Thyroid gland (tissue), 4 donors: ENCODE measurements at regions not wholly inside any gene's neighbourhood (a gene's known extent, or its start where the extent isn't known, plus 50 kb on each side); places are given as distances from the start of the nearest gene placed in this dataset.

ENCODE experiments used
- CTCF ChIP-seq, 6 experiments: fragments of 200-600 bp in 3 of 6; fragments of 450-650 bp in 3 of 6; sonication (generic) in 3 of 6; IDR thresholded peaks; one replicate each; pipeline ENCODE4 v1.5.1; 2016 to 2019; ENCODE audit warnings: antibody characterized with exemption in 6 of 6, mild to moderate bottlenecking in 2 of 6, inconsistent platforms in 1 of 6, moderate library complexity in 1 of 6
- POLR2A ChIP-seq, 2 donors: fragments of 450-650 bp; IDR thresholded peaks; one replicate each; pipeline ENCODE4 v1.6.1; 2017; ENCODE audit warnings: antibody characterized with exemption in 2 of 2, mild to moderate bottlenecking in 2 of 2, moderate library complexity in 1 of 2

DNA sequence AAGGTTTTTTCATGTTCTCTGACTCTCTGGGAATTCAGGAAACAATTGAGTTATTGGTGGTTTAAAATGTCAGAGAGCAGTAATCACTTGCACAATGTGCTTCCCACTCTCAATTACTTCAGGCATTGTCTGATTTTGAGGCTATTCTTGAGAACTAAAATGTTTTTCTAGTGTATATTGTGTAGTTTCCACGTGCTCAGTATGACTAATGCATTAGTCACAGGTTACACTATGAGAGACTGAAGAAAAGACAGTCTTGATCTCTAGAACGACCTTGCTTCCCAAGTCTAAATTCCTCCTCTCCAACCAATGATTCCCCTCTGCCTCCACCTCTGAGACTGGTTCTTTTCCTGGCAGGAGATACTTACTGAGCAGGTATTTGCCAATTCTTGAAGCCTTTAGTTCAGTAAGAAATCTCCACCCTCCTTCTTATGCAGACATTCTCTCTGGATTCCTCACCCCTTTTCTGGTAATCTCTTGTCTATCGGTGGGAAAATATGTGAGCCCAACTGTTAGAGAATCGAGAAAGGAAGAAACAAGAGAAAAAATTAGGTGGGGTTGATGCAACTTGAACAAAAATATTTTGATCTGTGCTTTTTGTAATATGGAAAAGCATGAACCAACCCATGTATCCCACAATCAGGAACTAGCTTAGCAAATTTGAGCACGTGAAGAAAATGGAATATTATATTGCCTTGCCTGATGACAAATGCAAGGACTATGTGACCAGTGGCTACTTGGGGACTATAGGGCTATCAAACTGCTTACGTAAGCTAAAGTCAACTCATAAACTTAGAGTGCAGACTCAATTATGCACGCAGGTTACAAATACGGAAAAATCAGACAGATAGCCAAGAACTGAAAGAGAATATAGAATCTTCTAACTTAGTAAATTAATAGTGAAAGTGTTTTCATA is 61.1 kb upstream of the SLC22A16 start:
- TF ChIP-seq CTCF (IDR thresholded peaks at IDR 0.05), result no peak
- no peak for TF ChIP-seq POLR2A (IDR thresholded peaks at IDR 0.05)
